ENCODE measurements at regions not wholly inside any gene's neighbourhood (a gene's known extent, or its start where the extent isn't known, plus 50 kb on each side); places are given as distances from the start of the nearest gene placed in this dataset.

GRCh38 chr13:76754414-76754813 lies 131.8 kb downstream of the KCTD12 start:
- no peak for TF ChIP-seq TAF1 (IDR thresholded peaks at IDR 0.05; ENCODE audit: borderline replicate concordance, low read depth, low read length)
- no peak for TF ChIP-seq POLR2A (IDR thresholded peaks at IDR 0.05; ENCODE audit: low read depth, low read length)
- TF ChIP-seq POLR2AphosphoS5 (IDR thresholded peaks at IDR 0.05; ENCODE audit: low read depth, low read length) = no peak
